Fibroblast of skin of right biceps (primary cell): ENCODE measurements at regions not wholly inside any gene's neighbourhood (a gene's known extent, or its start where the extent isn't known, plus 50 kb on each side); places are given as distances from the start of the nearest gene placed in this dataset.

Experiments used
- DNase-seq: peaks from one replicate; pipeline ENCODE4 v3.0.0-alpha.2; 2013

GRCh38 chr6:87798393-87799278 is 96.6 kb upstream of the AKIRIN2 start:
- DNase-seq, result no peak

- DNase-seq, result no peak
Measured at GRCh38 chr6:87794922-87795885, 93.2 kb upstream of the AKIRIN2 start.

- no peak for DNase-seq
Measured at GRCh38 chr6:87793315-87793714, 91.3 kb upstream of the AKIRIN2 start.

GRCh38 chr6:87791982-87792381 is 89.9 kb upstream of the AKIRIN2 start:
- DNase-seq, result no peak

GRCh38 chr6:87791485-87791884 is 89.5 kb upstream of the AKIRIN2 start:
- no peak for DNase-seq

GRCh38 chr6:87791029-87791428 is 89.0 kb upstream of the AKIRIN2 start:
- no peak for DNase-seq

- DNase-seq, result no peak
Measured at GRCh38 chr6:87789900-87790290, 87.9 kb upstream of the AKIRIN2 start.

GRCh38 chr6:87789198-87789899 is 87.3 kb upstream of the AKIRIN2 start:
- DNase-seq, result peak; percentile 58

GRCh38 chr6:87788141-87788540 is 86.1 kb upstream of the AKIRIN2 start:
- no peak for DNase-seq

- no peak for DNase-seq
Measured at GRCh38 chr6:87785229-87785862, 83.3 kb upstream of the AKIRIN2 start.

GRCh38 chr6:87784690-87785089 is 82.7 kb upstream of the AKIRIN2 start:
- DNase-seq, result no peak

GRCh38 chr6:87784051-87784450 is 82.0 kb upstream of the AKIRIN2 start:
- no peak for DNase-seq

GRCh38 chr6:87779542-87779941 is 77.5 kb upstream of the AKIRIN2 start:
- no peak for DNase-seq

- peak; percentile 3 for DNase-seq
Measured at GRCh38 chr6:87772597-87773530, 70.8 kb upstream of the AKIRIN2 start.

GRCh38 chr6:87767478-87767877 is 65.4 kb upstream of the AKIRIN2 start:
- DNase-seq, result no peak

GRCh38 chr6:87766211-87766610 is 64.2 kb upstream of the AKIRIN2 start:
- DNase-seq, result no peak

GRCh38 chr6:87763901-87764300 is 61.9 kb upstream of the AKIRIN2 start:
- no peak for DNase-seq

GRCh38 chr6:87763276-87763675 is 61.2 kb upstream of the AKIRIN2 start:
- no peak for DNase-seq

GRCh38 chr6:87762116-87762515 is 60.1 kb upstream of the AKIRIN2 start:
- no peak for DNase-seq

- no peak for DNase-seq
Measured at GRCh38 chr6:87757792-87758191, 55.8 kb upstream of the AKIRIN2 start.

- peak; percentile 79 for DNase-seq
Measured at GRCh38 chr6:87756858-87757257, 54.8 kb upstream of the AKIRIN2 start.
